Uterus (tissue), 3 donors: ENCODE measurements at regions not wholly inside any gene's neighbourhood (a gene's known extent, or its start where the extent isn't known, plus 50 kb on each side); places are given as distances from the start of the nearest gene placed in this dataset.
A peak's percentile ranks its signal among the peaks of the same experiment; 100 is the strongest.

Source experiments
- DNase-seq, 2 donors: peaks; one replicate each; pipeline ENCODE4 v3.0.0-alpha.2; 2019 to 2020
- H3K27ac ChIP-seq, 2 donors: fragments of 200-600 bp; sonication (generic); 1 replicate in 1 of 2; 2 replicates in 1 of 2; pipeline ENCODE4 v1.5.1; 2016 to 2018
- H3K27me3 ChIP-seq, 2 donors: fragments of 200-600 bp; sonication (generic); one replicate each; pipeline ENCODE4 v1.5.1; 2018 to 2019; ENCODE audit warnings: control low read depth in 1 of 2
- H3K36me3 ChIP-seq, 2 donors: fragments of 200-600 bp; sonication (generic); one replicate each; pipeline ENCODE4 v1.5.1; 2019; ENCODE audit warnings: control low read depth in 1 of 2
- H3K4me1 ChIP-seq, 2 donors: fragments of 200-600 bp; sonication (generic); one replicate each; pipeline ENCODE4 v1.5.1; 2018 to 2019; ENCODE audit warnings: control low read depth in 1 of 2
- H3K4me3 ChIP-seq, 2 donors: fragments of 200-600 bp; sonication (generic); 1 replicate in 1 of 2; 2 replicates in 1 of 2; pipeline ENCODE4 v1.5.1; 2018 to 2019; ENCODE audit warnings: mild to moderate bottlenecking in 1 of 2
- H3K9me3 ChIP-seq, 2 donors: fragments of 200-600 bp; sonication (generic); one replicate each; pipeline ENCODE4 v1.5.1; 2019; ENCODE audit warnings: control low read depth in 1 of 2
- POLR2A ChIP-seq, 2 donors: fragments of 450-650 bp; IDR thresholded peaks; one replicate each; pipeline ENCODE4 v1.6.1; 2016; ENCODE audit warnings: antibody characterized with exemption in 2 of 2, mild to moderate bottlenecking in 1 of 2, moderate library complexity in 1 of 2
- intact Hi-C: fragments of 100-400 bp; cut with DNase I; formaldehyde crosslinking; loops from one replicate; pipeline ENCODE4 v1.15.1; 2023; ENCODE audit warnings: low total_unique reads
- TF ChIP-seq, protein P1 (sequence below), 4 experiments: fragments of 200-600 bp in 2 of 4; fragments of 450-650 bp in 2 of 4; sonication (generic) in 2 of 4; IDR thresholded peaks; one replicate each; pipeline ENCODE4 v1.5.1; 2016 to 2019; ENCODE audit warnings: antibody characterized with exemption in 4 of 4, mild to moderate bottlenecking in 2 of 4, moderate library complexity in 1 of 4
- donor health status: DM: yes; HTN: yes; CAD: no.

GRCh38 chr19:30223866-30224688 lies 148.1 kb upstream of the ZNF536 start:
- H3K4me1 ChIP-seq = peaks cover 0 to 26% of the 10 kb centered on the region in 2 donors
- no peak for DNase-seq
- intact Hi-C loops = no loop called here
- peaks cover 12 to 44% of the 10 kb centered on the region in 2 donors for H3K27me3 ChIP-seq
- no peak overlapping the region for H3K27ac ChIP-seq
- no peak overlapping the region for H3K4me3 ChIP-seq
- TF ChIP-seq, protein P1, sequence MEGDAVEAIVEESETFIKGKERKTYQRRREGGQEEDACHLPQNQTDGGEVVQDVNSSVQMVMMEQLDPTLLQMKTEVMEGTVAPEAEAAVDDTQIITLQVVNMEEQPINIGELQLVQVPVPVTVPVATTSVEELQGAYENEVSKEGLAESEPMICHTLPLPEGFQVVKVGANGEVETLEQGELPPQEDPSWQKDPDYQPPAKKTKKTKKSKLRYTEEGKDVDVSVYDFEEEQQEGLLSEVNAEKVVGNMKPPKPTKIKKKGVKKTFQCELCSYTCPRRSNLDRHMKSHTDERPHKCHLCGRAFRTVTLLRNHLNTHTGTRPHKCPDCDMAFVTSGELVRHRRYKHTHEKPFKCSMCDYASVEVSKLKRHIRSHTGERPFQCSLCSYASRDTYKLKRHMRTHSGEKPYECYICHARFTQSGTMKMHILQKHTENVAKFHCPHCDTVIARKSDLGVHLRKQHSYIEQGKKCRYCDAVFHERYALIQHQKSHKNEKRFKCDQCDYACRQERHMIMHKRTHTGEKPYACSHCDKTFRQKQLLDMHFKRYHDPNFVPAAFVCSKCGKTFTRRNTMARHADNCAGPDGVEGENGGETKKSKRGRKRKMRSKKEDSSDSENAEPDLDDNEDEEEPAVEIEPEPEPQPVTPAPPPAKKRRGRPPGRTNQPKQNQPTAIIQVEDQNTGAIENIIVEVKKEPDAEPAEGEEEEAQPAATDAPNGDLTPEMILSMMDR (IDR thresholded peaks at IDR 0.05) = no peak
- TF ChIP-seq POLR2A (IDR thresholded peaks at IDR 0.05) = no peak
- no peaks in the 10 kb centered on the region for H3K36me3 ChIP-seq
- no peaks in the 10 kb centered on the region for H3K9me3 ChIP-seq

- intact Hi-C loops = no loop called here
- H3K4me3 ChIP-seq = no peak overlapping the region
- H3K9me3 ChIP-seq = no peaks in the 10 kb centered on the region
- no peaks in the 10 kb centered on the region for H3K36me3 ChIP-seq
- peaks cover 0 to 26% of the 10 kb centered on the region in 2 donors for H3K4me1 ChIP-seq
- no peak overlapping the region for H3K27ac ChIP-seq
- TF ChIP-seq POLR2A (IDR thresholded peaks at IDR 0.05) = no peak
- TF ChIP-seq, protein P1 (IDR thresholded peaks at IDR 0.05) = no peak
- DNase-seq = no peak
- H3K27me3 ChIP-seq = peaks cover 12 to 47% of the 10 kb centered on the region in 2 donors
Measured at GRCh38 chr19:30224689-30225606, 147.2 kb upstream of the ZNF536 start.

DNA sequence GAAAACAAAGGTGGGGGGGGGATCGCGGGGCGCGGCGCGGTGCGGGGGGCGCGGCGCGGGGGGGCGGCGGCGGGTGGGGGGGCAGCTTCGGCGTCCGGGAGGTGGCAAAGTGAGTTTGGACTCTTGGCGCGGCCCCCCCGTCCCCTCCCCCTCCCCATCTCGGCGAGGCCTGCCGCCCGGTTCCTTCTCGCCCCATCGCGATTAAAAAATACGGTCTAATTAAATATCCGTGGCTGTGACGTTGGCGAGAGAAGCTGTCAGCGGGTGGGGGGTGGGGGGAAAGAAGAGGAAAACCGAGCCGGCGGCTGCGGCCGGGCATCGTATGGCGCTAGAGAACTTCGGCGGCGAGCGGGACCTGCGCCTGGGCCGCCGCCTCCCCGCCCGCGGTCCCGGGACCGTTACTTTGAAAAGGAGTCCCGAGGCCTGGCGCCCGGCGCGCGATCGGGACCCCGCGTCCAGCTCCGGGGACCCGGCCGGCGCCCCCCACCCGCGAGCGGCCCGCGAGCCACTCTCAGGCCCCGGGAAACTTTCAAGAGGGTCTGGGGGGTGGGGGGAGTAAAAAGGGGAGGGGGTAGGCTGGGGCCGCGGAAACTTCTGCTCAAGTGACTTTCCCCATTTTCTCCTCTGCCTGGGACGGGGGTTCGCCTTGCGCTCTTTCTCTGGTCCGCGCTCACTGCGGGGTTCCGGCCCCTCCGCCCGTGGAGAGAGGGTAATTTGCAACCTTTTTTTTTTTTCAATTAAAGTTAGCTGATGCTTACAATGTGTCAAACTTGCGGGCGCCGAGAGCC lies 146.3 kb upstream of the ZNF536 start:
- Histone ChIP-seq H3K36me3 (no peaks in the 10 kb centered on the region), H3K9me3 (no peaks in the 10 kb centered on the region), H3K27ac (no peak overlapping the region), H3K4me1 (peaks cover 0 to 26% of the 10 kb centered on the region in 2 donors), H3K4me3 (peak overlapping the region in 1 of 2 donors; percentile 41), H3K27me3 (peaks cover 12 to 47% of the 10 kb centered on the region in 2 donors)
- intact Hi-C loops = no loop called here
- TF ChIP-seq, protein P1 (IDR thresholded peaks at IDR 0.05) = no peak
- no peak for TF ChIP-seq POLR2A (IDR thresholded peaks at IDR 0.05)
- DNase-seq = no peak

- no peak overlapping the region for H3K27ac ChIP-seq
- H3K36me3 ChIP-seq = no peaks in the 10 kb centered on the region
- peaks cover 12 to 42% of the 10 kb centered on the region in 2 donors for H3K27me3 ChIP-seq
- H3K4me3 ChIP-seq = peak overlapping the region in 1 of 2 donors; percentile 41
- no peaks in the 10 kb centered on the region for H3K9me3 ChIP-seq
- TF ChIP-seq POLR2A (IDR thresholded peaks at IDR 0.05) = no peak
- TF ChIP-seq, protein P1 (IDR thresholded peaks at IDR 0.05) = no peak
- DNase-seq = no peak
- intact Hi-C loops = no loop called here
- peaks cover 0 to 26% of the 10 kb centered on the region in 2 donors for H3K4me1 ChIP-seq
Measured at GRCh38 chr19:30226464-30227011, 145.6 kb upstream of the ZNF536 start.
